A549 (cell line): ENCODE measurements at regions not wholly inside any gene's neighbourhood (a gene's known extent, or its start where the extent isn't known, plus 50 kb on each side); places are given as distances from the start of the nearest gene placed in this dataset.

Experiments
- ATAC-seq, 2 experiments: fragments of 200-7000 bp in 1 of 2; fragments of >200 bp in 1 of 2; cut with Nextera tagmentation in 1 of 2; cut with Tn5 transposase in 1 of 2; 3 replicates each; pipeline versions ENCODE4 v1.8.0 to v1.9.1; 2018 to 2020; ENCODE audit warnings: mild to moderate bottlenecking in 1 of 2, moderate library complexity in 1 of 2
- CTCF ChIA-PET: fragments of 300-600 bp; sonication (Branson Sonifier 250); formaldehyde crosslinking; extraction: SDS; loops from one replicate; lab custom pipeline; 2021; ENCODE audit warnings: antibody characterized with exemption, inconsistent platforms; lab: Yijun Ruan, JAX
- POLR2A ChIA-PET: fragments of 350-600 bp; formaldehyde crosslinking; extraction: SDS; loops from one replicate; lab custom pipeline; 2021; ENCODE audit warnings: antibody characterized with exemption, inconsistent platforms; lab: Yijun Ruan, JAX
- DNase-seq, 2 experiments: peaks; one replicate each; pipeline versions ENCODE4 v3.0.0 to v3.0.0-alpha.2; 2011 to 2016; ENCODE audit warnings: low read depth in 1 of 2, low spot score in 1 of 2
- FAIRE-seq: peaks from 2 replicates; lab custom pipeline; 2011; peaks lifted over from hg19 to GRCh38; lab: Jason Lieb, UNC
- H3K27ac ChIP-seq, 2 experiments: fragments of >200 bp; sonication (Bioruptor Twin); formaldehyde crosslinking; 3 replicates each; pipeline ENCODE4 v1.5.1; 2016 to 2017
- H3K4me1 ChIP-seq: fragments of >200 bp; sonication (Bioruptor Twin); formaldehyde crosslinking; 3 replicates; pipeline ENCODE4 v1.6.1; 2016
- H3K4me2 ChIP-seq: fragments of >200 bp; sonication (Bioruptor Twin); formaldehyde crosslinking; 3 replicates; pipeline ENCODE4 v1.6.1; 2016
- H3K4me3 ChIP-seq: fragments of >200 bp; sonication (Bioruptor Twin); formaldehyde crosslinking; 3 replicates; pipeline ENCODE4 v1.5.1; 2016
- H3K9me3 ChIP-seq: fragments of >200 bp; sonication (Bioruptor Twin); formaldehyde crosslinking; 3 replicates; pipeline ENCODE4 v1.6.1; 2016
- E2F6 ChIP-seq: IDR thresholded peaks from 2 replicates; pipeline ENCODE4 v1.6.1; 2012; ENCODE audit warnings: low read depth, borderline replicate concordance
- HEYL ChIP-seq: fragments of 250-450 bp; sonication (Bioruptor Pico); IDR thresholded peaks from 2 replicates; pipeline ENCODE4 v1.8.0; 2021; ENCODE audit warnings: mild to moderate bottlenecking, moderate library complexity
- JUN ChIP-seq, 2 experiments: fragments of >200 bp; sonication (Bioruptor Twin); formaldehyde crosslinking; IDR thresholded peaks; 2 replicates in 1 of 2; 3 replicates in 1 of 2; pipeline ENCODE4 v1.6.1; 2016 to 2017
- KDM1A ChIP-seq: fragments of 200-600 bp; sonication (generic); IDR thresholded peaks from 2 replicates; pipeline ENCODE4 v1.6.1; 2016; ENCODE audit warnings: low read depth, mild to moderate bottlenecking
- MYC ChIP-seq: IDR thresholded peaks from 2 replicates; pipeline ENCODE4 v1.6.1; 2012; ENCODE audit warnings: mild to moderate bottlenecking, inconsistent platforms, low read length, improper control_type of control experiment, borderline replicate concordance
- RAD21 ChIP-seq, 2 experiments: fragments of >200 bp in 1 of 2; sonication (Bioruptor Twin) in 1 of 2; formaldehyde crosslinking in 1 of 2; IDR thresholded peaks in 1 of 2; conservative IDR thresholded peaks in 1 of 2; 2 replicates in 1 of 2; 3 replicates in 1 of 2; pipeline ENCODE4 v1.6.1; 2012 to 2018; ENCODE audit warnings: inconsistent platforms in 1 of 2
- RCOR1 ChIP-seq: fragments of 150-350 bp; IDR thresholded peaks from 2 replicates; pipeline ENCODE4 v1.6.1; 2014; ENCODE audit warnings: antibody characterized with exemption, low read length, low read depth
- REST ChIP-seq: fragments of 200-600 bp; sonication (generic); IDR thresholded peaks from 2 replicates; pipeline ENCODE4 v1.6.1; 2016; ENCODE audit warnings: antibody characterized with exemption, mild to moderate bottlenecking, moderate library complexity
- SMC3 ChIP-seq: fragments of >200 bp; sonication (Bioruptor Twin); formaldehyde crosslinking; IDR thresholded peaks from 3 replicates; pipeline ENCODE4 v1.6.1; 2018; ENCODE audit warnings: inconsistent platforms
- TFCP2L1 ChIP-seq: fragments of 250-450 bp; sonication (Bioruptor Pico); IDR thresholded peaks from 2 replicates; pipeline ENCODE4 v1.5.0; 2021; ENCODE audit warnings: mild to moderate bottlenecking
- ZSCAN20 ChIP-seq: fragments of 250-450 bp; sonication (Bioruptor Pico); IDR thresholded peaks from 2 replicates; pipeline ENCODE4 v1.8.0; 2022; ENCODE audit warnings: mild to moderate bottlenecking, moderate library complexity
- whole genome bisulfite sequencing: methylation state at CpG from one replicate; pipeline ENCODE4 v1.1.6; 2017; ENCODE audit errors: missing lambda C conversion rate; 5-methylcytosine and 5-hydroxymethylcytosine counted together
- TF ChIP-seq, protein P1 (sequence below): fragments of >200 bp; sonication (Bioruptor Twin); formaldehyde crosslinking; IDR thresholded peaks from 2 replicates; pipeline ENCODE4 v1.6.1; 2016
- TF ChIP-seq, protein P2 (sequence below): IDR thresholded peaks from 2 replicates; pipeline ENCODE4 v1.6.1; 2012
- TF ChIP-seq, protein P3 (sequence below): fragments of 250-450 bp; sonication (Bioruptor Pico); IDR thresholded peaks from 2 replicates; pipeline ENCODE4 v1.5.0; 2021; ENCODE audit warnings: mild to moderate bottlenecking, moderate library complexity, borderline replicate concordance
- TF ChIP-seq, protein P4 (sequence below): IDR thresholded peaks from 2 replicates; pipeline ENCODE4 v1.6.1; 2012

- H3K4me2 ChIP-seq, result no peak overlapping the region
- no peaks in the 10 kb centered on the region for H3K9me3 ChIP-seq
- ChIA-PET POLR2A (no interaction called here), CTCF (interaction anchor here (0.7 kb wide), 1 partner anchor 8 kb away, joined by 3 read pairs; no protein-coding TSS in a partner anchor)
- ATAC-seq (no peak), FAIRE-seq (no peak), DNase-seq (no peak)
- H3K4me1 ChIP-seq, result no peaks in the 10 kb centered on the region
- no peak overlapping the region for H3K27ac ChIP-seq
- no peak for TF ChIP-seq HEYL (CRISPR knock-in tag)
- TF ChIP-seq RCOR1, result no peak
- TF ChIP-seq, protein P1, sequence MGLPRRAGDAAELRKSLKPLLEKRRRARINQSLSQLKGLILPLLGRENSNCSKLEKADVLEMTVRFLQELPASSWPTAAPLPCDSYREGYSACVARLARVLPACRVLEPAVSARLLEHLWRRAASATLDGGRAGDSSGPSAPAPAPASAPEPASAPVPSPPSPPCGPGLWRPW, result no peak
- TF ChIP-seq RAD21 (conservative IDR thresholded peaks at IDR 0.05 in 1 of 2, IDR thresholded peaks at IDR 0.05 in 1 of 2), result no peak
- TF ChIP-seq, protein P2, sequence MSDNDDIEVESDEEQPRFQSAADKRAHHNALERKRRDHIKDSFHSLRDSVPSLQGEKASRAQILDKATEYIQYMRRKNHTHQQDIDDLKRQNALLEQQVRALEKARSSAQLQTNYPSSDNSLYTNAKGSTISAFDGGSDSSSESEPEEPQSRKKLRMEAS, result no peak
- TF ChIP-seq, protein P3, sequence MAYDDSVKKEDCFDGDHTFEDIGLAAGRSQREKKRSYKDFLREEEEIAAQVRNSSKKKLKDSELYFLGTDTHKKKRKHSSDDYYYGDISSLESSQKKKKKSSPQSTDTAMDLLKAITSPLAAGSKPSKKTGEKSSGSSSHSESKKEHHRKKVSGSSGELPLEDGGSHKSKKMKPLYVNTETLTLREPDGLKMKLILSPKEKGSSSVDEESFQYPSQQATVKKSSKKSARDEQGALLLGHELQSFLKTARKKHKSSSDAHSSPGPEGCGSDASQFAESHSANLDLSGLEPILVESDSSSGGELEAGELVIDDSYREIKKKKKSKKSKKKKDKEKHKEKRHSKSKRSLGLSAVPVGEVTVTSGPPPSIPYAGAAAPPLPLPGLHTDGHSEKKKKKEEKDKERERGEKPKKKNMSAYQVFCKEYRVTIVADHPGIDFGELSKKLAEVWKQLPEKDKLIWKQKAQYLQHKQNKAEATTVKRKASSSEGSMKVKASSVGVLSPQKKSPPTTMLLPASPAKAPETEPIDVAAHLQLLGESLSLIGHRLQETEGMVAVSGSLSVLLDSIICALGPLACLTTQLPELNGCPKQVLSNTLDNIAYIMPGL, result no peak
- no peak overlapping the region for H3K4me3 ChIP-seq
Observed at GRCh38 chr6:145141572-145141971, 593.7 kb downstream of the EPM2A start.

- peaks cover 2% of the 10 kb centered on the region; the same call in 1 of the 3 replicates for H3K4me1 ChIP-seq
- H3K27ac ChIP-seq, result no peak overlapping the region
- DNase-seq (no peak), FAIRE-seq (no peak)
- ChIA-PET CTCF (interaction anchor here (0.9 kb wide), 1 partner anchor 111 kb away, joined by 3 read pairs; no protein-coding TSS in a partner anchor), POLR2A (no interaction called here)
- H3K4me3 ChIP-seq, result no peak overlapping the region
- TF ChIP-seq TFCP2L1 (no peak), MYC (no peak), JUN (IDR thresholded peaks at IDR 0.05) (no peak), E2F6 (no peak), KDM1A (no peak), HEYL (CRISPR knock-in tag) (no peak), SMC3 (no peak), ZSCAN20 (CRISPR knock-in tag) (no peak), REST (no peak)
- TF ChIP-seq, protein P4, sequence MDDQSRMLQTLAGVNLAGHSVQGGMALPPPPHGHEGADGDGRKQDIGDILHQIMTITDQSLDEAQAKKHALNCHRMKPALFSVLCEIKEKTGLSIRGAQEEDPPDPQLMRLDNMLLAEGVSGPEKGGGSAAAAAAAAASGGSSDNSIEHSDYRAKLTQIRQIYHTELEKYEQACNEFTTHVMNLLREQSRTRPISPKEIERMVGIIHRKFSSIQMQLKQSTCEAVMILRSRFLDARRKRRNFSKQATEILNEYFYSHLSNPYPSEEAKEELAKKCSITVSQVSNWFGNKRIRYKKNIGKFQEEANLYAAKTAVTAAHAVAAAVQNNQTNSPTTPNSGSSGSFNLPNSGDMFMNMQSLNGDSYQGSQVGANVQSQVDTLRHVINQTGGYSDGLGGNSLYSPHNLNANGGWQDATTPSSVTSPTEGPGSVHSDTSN, result no peak
- TF ChIP-seq, all 56 proteins: peak for 0
- no peak for ATAC-seq
- Histone ChIP-seq H3K9me3 (no peaks in the 10 kb centered on the region), H3K4me2 (no peak overlapping the region)
- WGBS, result 46% methylated on average over 1 of the region's 1 CpG
Observed at GRCh38 chr6:145142958-145143357, 592.4 kb downstream of the EPM2A start.
